HCT116 (cell line): ENCODE measurements at regions not wholly inside any gene's neighbourhood (a gene's known extent, or its start where the extent isn't known, plus 50 kb on each side); places are given as distances from the start of the nearest gene placed in this dataset.
A peak's percentile ranks its signal among the peaks of the same experiment; 100 is the strongest.

Source experiments
- CEBPB ChIP-seq: IDR thresholded peaks from 2 replicates; pipeline ENCODE4 v1.6.1; 2012; ENCODE audit warnings: low read depth
- CTCF ChIP-seq, 3 experiments: fragments of 200-600 bp in 1 of 3; sonication (generic) in 1 of 3; IDR thresholded peaks in 2 of 3; conservative IDR thresholded peaks in 1 of 3; 2 replicates each; pipeline ENCODE4 v1.5.1; 2012 to 2017; ENCODE audit warnings: low read depth in 2 of 3, low read length in 2 of 3, antibody characterized with exemption in 1 of 3, borderline replicate concordance in 1 of 3, control low read depth in 1 of 3, mild to moderate bottlenecking in 1 of 3, mixed read lengths in 1 of 3, mixed run types in 1 of 3, moderate library complexity in 1 of 3; ENCODE audit not compliant: insufficient read depth in 1 of 3
- EZH2 ChIP-seq: fragments of 200-600 bp; sonication (generic); IDR thresholded peaks from 2 replicates; pipeline ENCODE4 v1.6.1; 2017; ENCODE audit warnings: antibody characterized with exemption, mixed run types
- EZH2phosphoT487 ChIP-seq: fragments of 200-600 bp; IDR thresholded peaks from 2 replicates; pipeline ENCODE4 v1.6.1; 2018; ENCODE audit warnings: antibody characterized with exemption, borderline replicate concordance
- JUND ChIP-seq: IDR thresholded peaks from 2 replicates; pipeline ENCODE4 v1.6.1; 2012
- MAX ChIP-seq: IDR thresholded peaks from 2 replicates; pipeline ENCODE4 v1.6.1; 2012
- POLR2A ChIP-seq: IDR thresholded peaks from 2 replicates; pipeline ENCODE4 v1.7.0; 2011; ENCODE audit warnings: borderline replicate concordance; ENCODE audit not compliant: insufficient read depth, insufficient read length; ENCODE audit errors: extremely low read depth
- POLR2AphosphoS5 ChIP-seq: IDR thresholded peaks from 2 replicates; pipeline ENCODE4 v1.6.1; 2011; ENCODE audit warnings: mild to moderate bottlenecking, low read depth, low read length, moderate library complexity
- RAD21 ChIP-seq: IDR thresholded peaks from 2 replicates; pipeline ENCODE4 v1.6.1; 2012; ENCODE audit warnings: low read depth, mild to moderate bottlenecking
- REST ChIP-seq: IDR thresholded peaks from 2 replicates; pipeline ENCODE4 v1.6.1; 2012; ENCODE audit warnings: low read depth
- TCF7L2 ChIP-seq: IDR thresholded peaks from 2 replicates; pipeline ENCODE4 v1.7.0; 2011; ENCODE audit warnings: borderline replicate concordance, inconsistent platforms; ENCODE audit not compliant: insufficient read depth, insufficient read length; ENCODE audit errors: extremely low read depth
- ZNF274 ChIP-seq: fragments of 200-500 bp; sonication (Bioruptor generic); IDR thresholded peaks from 2 replicates; pipeline ENCODE4 v1.6.1; 2014; ENCODE audit warnings: mild to moderate bottlenecking, low read depth, low read length, inconsistent platforms
- TF ChIP-seq, protein P1 (sequence below): IDR thresholded peaks from 2 replicates; pipeline ENCODE4 v1.6.1; 2011; ENCODE audit warnings: mild to moderate bottlenecking, low read length, moderate library complexity; ENCODE audit not compliant: insufficient replicate concordance; ENCODE audit errors: extremely low read depth

DNA sequence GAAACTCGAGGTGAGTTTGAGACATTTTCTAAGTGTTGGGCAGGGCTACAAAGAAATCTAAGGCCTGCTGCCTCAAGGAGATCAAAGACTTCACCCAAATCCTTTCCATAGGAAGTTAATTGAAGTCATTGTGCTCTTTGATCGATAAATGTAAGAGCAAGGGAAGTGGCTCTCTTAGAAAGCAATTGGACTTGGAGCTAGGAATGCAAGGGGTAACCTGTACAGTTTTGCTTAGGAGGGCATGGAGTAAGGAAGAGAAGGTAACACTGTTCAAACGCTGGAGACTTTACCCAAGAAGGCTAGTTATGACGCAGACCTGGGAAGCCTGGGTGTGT lies 418.0 kb upstream of the PROX1 start:
- TF ChIP-seq CTCF (IDR thresholded peaks at IDR 0.05 in 2 of 3, conservative IDR thresholded peaks at IDR 0.05 in 1 of 3; ENCODE audit: borderline replicate concordance in 1 of 3, insufficient read depth in 1 of 3, low read depth in 2 of 3, low read length in 2 of 3): no peak
- no peak for TF ChIP-seq EZH2
- TF ChIP-seq TCF7L2: peak; percentile 24
- no peak for TF ChIP-seq POLR2AphosphoS5
- peak; percentile 3; the same call in 1 of the 2 replicates for TF ChIP-seq JUND
- TF ChIP-seq POLR2A: no peak
- TF ChIP-seq, protein P1, sequence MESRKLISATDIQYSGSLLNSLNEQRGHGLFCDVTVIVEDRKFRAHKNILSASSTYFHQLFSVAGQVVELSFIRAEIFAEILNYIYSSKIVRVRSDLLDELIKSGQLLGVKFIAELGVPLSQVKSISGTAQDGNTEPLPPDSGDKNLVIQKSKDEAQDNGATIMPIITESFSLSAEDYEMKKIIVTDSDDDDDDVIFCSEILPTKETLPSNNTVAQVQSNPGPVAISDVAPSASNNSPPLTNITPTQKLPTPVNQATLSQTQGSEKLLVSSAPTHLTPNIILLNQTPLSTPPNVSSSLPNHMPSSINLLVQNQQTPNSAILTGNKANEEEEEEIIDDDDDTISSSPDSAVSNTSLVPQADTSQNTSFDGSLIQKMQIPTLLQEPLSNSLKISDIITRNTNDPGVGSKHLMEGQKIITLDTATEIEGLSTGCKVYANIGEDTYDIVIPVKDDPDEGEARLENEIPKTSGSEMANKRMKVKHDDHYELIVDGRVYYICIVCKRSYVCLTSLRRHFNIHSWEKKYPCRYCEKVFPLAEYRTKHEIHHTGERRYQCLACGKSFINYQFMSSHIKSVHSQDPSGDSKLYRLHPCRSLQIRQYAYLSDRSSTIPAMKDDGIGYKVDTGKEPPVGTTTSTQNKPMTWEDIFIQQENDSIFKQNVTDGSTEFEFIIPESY: no peak
- peak; percentile 68; the same call in 1 of the 2 replicates for TF ChIP-seq CEBPB
- TF ChIP-seq REST: no peak
- TF ChIP-seq RAD21: no peak
- no peak for TF ChIP-seq ZNF274
- no peak for TF ChIP-seq EZH2phosphoT487
- TF ChIP-seq MAX: no peak
